Ishikawa (cell line): ENCODE measurements at regions not wholly inside any gene's neighbourhood (a gene's known extent, or its start where the extent isn't known, plus 50 kb on each side); places are given as distances from the start of the nearest gene placed in this dataset.

ENCODE experiments used
- CEBPB ChIP-seq: IDR thresholded peaks from 2 replicates; pipeline ENCODE4 v1.6.1; 2012
- CREB1 ChIP-seq: IDR thresholded peaks from 2 replicates; pipeline ENCODE4 v1.6.1; 2012; ENCODE audit warnings: low read depth
- EGR1 ChIP-seq: IDR thresholded peaks from 2 replicates; pipeline ENCODE4 v1.6.1; 2012
- EP300 ChIP-seq: IDR thresholded peaks from 2 replicates; pipeline ENCODE4 v1.6.1; 2012; ENCODE audit warnings: borderline replicate concordance
- FOXM1 ChIP-seq: IDR thresholded peaks from 2 replicates; pipeline ENCODE4 v1.6.1; 2012; ENCODE audit warnings: low read depth, borderline replicate concordance
- MAX ChIP-seq: IDR thresholded peaks from 2 replicates; pipeline ENCODE4 v1.6.1; 2012
- NFIC ChIP-seq: IDR thresholded peaks from 2 replicates; pipeline ENCODE4 v1.6.1; 2012
- RAD21 ChIP-seq: IDR thresholded peaks from 2 replicates; pipeline ENCODE4 v1.6.1; 2012; ENCODE audit warnings: low read depth
- TAF1 ChIP-seq: IDR thresholded peaks from 2 replicates; pipeline ENCODE4 v1.6.1; 2012; ENCODE audit warnings: low read depth, mild to moderate bottlenecking
- TCF12 ChIP-seq: IDR thresholded peaks from 2 replicates; pipeline ENCODE4 v1.6.1; 2012; ENCODE audit warnings: low read depth
- TEAD4 ChIP-seq: IDR thresholded peaks from 2 replicates; pipeline ENCODE4 v1.6.1; 2012
- YY1 ChIP-seq: IDR thresholded peaks from 2 replicates; pipeline ENCODE4 v1.6.1; 2012; ENCODE audit warnings: low read depth
- ZBTB7A ChIP-seq: IDR thresholded peaks from 2 replicates; pipeline ENCODE4 v1.6.1; 2012; ENCODE audit warnings: low read depth
- TF ChIP-seq, protein P1 (sequence below): IDR thresholded peaks from 2 replicates; pipeline ENCODE4 v1.6.1; 2012
- TF ChIP-seq, protein P2 (sequence below): IDR thresholded peaks from 2 replicates; pipeline ENCODE4 v1.6.1; 2012; ENCODE audit warnings: low read depth, mild to moderate bottlenecking

DNA sequence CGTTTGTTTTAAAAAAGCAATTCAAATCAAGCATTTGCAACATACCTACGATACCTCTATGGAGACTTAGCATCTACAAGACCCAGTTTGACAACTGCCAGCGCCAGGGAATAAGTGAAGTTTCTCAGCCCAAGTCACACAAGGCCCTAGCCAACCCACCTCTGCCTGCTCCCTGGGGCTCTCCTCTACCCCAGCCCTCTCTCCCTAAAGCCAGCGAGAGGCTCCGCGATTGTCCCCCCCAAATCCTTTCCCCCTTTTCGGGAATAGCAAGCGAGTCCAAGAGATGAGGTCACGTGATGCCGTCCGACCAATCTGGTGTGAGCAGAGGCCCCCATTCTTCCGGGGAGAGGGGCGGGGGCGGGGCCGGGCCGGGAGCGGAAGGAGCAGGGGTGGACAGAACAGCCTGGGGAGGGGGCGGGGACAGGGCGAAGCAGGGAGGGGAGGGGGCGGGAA, 102.2 kb upstream of the RAB6C start:
- TF ChIP-seq RAD21: no peak
- TF ChIP-seq, protein P1, sequence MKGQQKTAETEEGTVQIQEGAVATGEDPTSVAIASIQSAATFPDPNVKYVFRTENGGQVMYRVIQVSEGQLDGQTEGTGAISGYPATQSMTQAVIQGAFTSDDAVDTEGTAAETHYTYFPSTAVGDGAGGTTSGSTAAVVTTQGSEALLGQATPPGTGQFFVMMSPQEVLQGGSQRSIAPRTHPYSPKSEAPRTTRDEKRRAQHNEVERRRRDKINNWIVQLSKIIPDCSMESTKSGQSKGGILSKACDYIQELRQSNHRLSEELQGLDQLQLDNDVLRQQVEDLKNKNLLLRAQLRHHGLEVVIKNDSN: peak; percentile 96

GRCh38 chr2:129877795-129878775, 101.4 kb upstream of the RAB6C start:
- TF ChIP-seq, protein P2, sequence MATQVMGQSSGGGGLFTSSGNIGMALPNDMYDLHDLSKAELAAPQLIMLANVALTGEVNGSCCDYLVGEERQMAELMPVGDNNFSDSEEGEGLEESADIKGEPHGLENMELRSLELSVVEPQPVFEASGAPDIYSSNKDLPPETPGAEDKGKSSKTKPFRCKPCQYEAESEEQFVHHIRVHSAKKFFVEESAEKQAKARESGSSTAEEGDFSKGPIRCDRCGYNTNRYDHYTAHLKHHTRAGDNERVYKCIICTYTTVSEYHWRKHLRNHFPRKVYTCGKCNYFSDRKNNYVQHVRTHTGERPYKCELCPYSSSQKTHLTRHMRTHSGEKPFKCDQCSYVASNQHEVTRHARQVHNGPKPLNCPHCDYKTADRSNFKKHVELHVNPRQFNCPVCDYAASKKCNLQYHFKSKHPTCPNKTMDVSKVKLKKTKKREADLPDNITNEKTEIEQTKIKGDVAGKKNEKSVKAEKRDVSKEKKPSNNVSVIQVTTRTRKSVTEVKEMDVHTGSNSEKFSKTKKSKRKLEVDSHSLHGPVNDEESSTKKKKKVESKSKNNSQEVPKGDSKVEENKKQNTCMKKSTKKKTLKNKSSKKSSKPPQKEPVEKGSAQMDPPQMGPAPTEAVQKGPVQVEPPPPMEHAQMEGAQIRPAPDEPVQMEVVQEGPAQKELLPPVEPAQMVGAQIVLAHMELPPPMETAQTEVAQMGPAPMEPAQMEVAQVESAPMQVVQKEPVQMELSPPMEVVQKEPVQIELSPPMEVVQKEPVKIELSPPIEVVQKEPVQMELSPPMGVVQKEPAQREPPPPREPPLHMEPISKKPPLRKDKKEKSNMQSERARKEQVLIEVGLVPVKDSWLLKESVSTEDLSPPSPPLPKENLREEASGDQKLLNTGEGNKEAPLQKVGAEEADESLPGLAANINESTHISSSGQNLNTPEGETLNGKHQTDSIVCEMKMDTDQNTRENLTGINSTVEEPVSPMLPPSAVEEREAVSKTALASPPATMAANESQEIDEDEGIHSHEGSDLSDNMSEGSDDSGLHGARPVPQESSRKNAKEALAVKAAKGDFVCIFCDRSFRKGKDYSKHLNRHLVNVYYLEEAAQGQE: no peak
- TF ChIP-seq TAF1: no peak
- TF ChIP-seq FOXM1: no peak
- TF ChIP-seq EGR1: no peak
- no peak for TF ChIP-seq CREB1
- no peak for TF ChIP-seq YY1

DNA sequence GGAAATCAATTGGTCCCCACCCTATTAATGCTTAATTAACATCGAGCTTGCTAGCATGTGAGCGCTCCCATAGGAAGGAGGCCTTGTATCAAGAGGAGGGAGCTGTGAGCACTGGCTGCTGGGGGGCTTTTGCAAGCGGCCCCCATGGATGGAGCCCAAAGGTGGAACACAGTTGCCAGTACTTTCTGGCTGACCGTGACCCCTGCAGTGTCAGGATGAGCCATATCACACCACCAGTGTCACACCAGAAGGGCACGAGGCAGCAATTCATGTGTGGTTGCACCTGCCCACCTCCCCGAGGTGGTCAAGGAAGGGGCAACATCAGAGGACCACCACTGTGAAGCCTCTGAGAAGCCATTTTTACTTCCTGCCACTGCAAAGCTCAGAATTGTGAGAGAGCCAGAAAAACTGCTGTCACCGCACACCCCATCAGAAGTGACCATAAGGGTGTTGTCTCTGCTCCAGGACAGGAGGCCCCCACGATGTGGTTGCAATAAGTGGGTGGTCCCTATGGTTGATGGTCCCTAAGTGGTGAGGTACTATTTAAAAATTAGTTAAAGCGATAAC, 99.8 kb upstream of the RAB6C start:
- TF ChIP-seq CEBPB (no peak), EGR1 (no peak), MAX (no peak), TEAD4 (no peak), TAF1 (no peak)
- TF ChIP-seq, protein P1: no peak

GRCh38 chr2:129880309-129880708, 99.2 kb upstream of the RAB6C start:
- TF ChIP-seq TCF12 (no peak), FOXM1 (no peak), CREB1 (no peak), YY1 (no peak), TEAD4 (no peak), EP300 (no peak), NFIC (no peak), ZBTB7A (no peak), TAF1 (no peak), RAD21 (no peak), EGR1 (no peak), CEBPB (no peak)
- TF ChIP-seq, protein P1: no peak
- TF ChIP-seq, protein P2: no peak

DNA sequence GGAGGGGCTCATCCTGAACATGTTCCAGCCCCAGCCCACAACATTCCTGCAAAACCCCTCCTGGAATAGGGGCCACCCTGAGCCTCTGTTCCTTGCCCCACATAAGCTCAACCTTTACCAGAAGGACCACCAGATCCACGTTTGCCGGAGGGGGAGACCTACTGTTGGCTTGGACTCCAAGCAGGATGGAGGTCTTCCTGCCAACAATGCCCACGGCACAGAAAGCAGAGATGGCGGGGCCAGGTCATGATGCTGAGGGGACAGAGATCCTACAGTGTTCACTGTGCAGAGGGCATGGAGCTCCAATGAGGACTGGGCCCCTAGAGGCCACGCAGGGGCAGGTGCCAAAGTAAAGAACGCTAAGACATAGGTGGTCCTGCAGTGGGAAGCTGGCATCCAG, 98.5 kb upstream of the RAB6C start:
- TF ChIP-seq CREB1: no peak

DNA sequence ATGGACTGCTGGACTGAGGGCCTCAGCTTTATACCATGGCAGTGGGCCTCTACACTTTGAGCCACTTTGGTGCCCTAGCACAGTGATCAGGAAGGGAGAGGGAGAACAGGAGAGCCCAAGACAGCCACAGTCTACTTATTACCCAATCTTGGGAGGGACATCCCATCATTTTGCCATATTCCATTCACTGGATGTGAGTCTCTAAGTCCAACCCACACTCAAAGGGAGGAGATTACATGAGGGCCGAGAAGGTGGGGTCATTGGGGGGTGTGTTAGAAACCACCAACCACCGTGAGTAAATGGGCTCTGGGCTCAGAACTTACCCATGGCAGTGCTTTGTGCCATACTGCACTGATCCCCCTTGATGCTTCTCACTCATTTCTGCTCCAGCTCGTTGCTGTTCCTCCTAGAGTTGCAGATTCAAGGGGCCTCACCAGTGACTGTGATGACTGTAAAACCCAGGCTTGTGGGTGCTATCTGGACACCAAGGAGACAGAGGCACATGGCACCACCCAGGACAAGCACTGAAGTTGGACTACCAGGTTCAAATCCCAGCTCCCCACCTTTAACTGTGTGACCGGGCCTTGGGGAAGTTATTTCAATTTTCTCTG, 97.6 kb upstream of the RAB6C start:
- TF ChIP-seq CREB1: no peak

- TF ChIP-seq, protein P2: no peak
- TF ChIP-seq TCF12 (no peak), CEBPB (no peak), FOXM1 (no peak), EGR1 (no peak), TEAD4 (no peak), YY1 (no peak), NFIC (no peak), TAF1 (no peak), ZBTB7A (no peak), CREB1 (no peak), RAD21 (no peak), MAX (no peak), EP300 (no peak)
- TF ChIP-seq, protein P1: no peak
These were observed 97.0 kb upstream of the RAB6C start for GRCh38 chr2:129882476-129882875.
